Type B pancreatic cell (in vitro differentiated cells): ENCODE measurements at regions not wholly inside any gene's neighbourhood (a gene's known extent, or its start where the extent isn't known, plus 50 kb on each side); places are given as distances from the start of the nearest gene placed in this dataset.
A peak's percentile ranks its signal among the peaks of the same experiment; 100 is the strongest.

Source experiments
- DNase-seq: peaks from one replicate; pipeline ENCODE4 v3.0.0; 2021; ENCODE audit warnings: mixed read lengths; ENCODE audit not compliant: unreplicated experiment; ENCODE audit errors: extremely low spot score
- H3K27ac Mint-ChIP-seq: 2 replicates; pipeline ENCODE4 v1.8.0; 2021; ENCODE audit warnings: mild to moderate bottlenecking, mixed read lengths
- H3K27me3 Mint-ChIP-seq: 2 replicates; pipeline ENCODE4 v1.8.0; 2021; ENCODE audit warnings: mixed read lengths
- H3K36me3 Mint-ChIP-seq: 2 replicates; pipeline ENCODE4 v1.8.0; 2021; ENCODE audit warnings: mixed read lengths
- H3K4me1 Mint-ChIP-seq: one replicate; pipeline ENCODE4 v1.8.0; 2021; ENCODE audit warnings: mixed read lengths; ENCODE audit not compliant: unreplicated experiment
- H3K4me3 Mint-ChIP-seq: 2 replicates; pipeline ENCODE4 v1.8.0; 2021; ENCODE audit warnings: mild to moderate bottlenecking, mixed read lengths
- H3K9me3 Mint-ChIP-seq: 2 replicates; pipeline ENCODE4 v1.8.0; 2021; ENCODE audit warnings: mixed read lengths
- CTCF ChIP-seq: fragments of 200-600 bp; sonication (generic); conservative IDR thresholded peaks from 2 replicates; pipeline ENCODE4 v1.5.0; 2021; ENCODE audit warnings: antibody characterized with exemption, mild to moderate bottlenecking

- Mint-ChIP-seq H3K27me3 (no peaks in the 10 kb centered on the region), H3K27ac (no peak overlapping the region), H3K4me3 (no peak overlapping the region), H3K4me1 (peaks cover 16% of the 10 kb centered on the region), H3K9me3 (no peaks in the 10 kb centered on the region), H3K36me3 (no peaks in the 10 kb centered on the region)
- no peak for DNase-seq
- no peak for TF ChIP-seq CTCF
These were observed 538.1 kb upstream of the MEF2C start for GRCh38 chr5:89421035-89421434.

GRCh38 chr5:89418407-89419085 is 535.6 kb upstream of the MEF2C start:
- TF ChIP-seq CTCF = no peak
- peaks cover 16% of the 10 kb centered on the region for H3K4me1 Mint-ChIP-seq
- no peaks in the 10 kb centered on the region for H3K27me3 Mint-ChIP-seq
- H3K27ac Mint-ChIP-seq = no peak overlapping the region
- H3K4me3 Mint-ChIP-seq = no peak overlapping the region
- DNase-seq = no peak
- no peaks in the 10 kb centered on the region for H3K9me3 Mint-ChIP-seq
- H3K36me3 Mint-ChIP-seq = no peaks in the 10 kb centered on the region

GRCh38 chr5:89417990-89418389 is 535.0 kb upstream of the MEF2C start:
- peak; percentile 15 for TF ChIP-seq CTCF
- DNase-seq = no peak
- H3K27ac Mint-ChIP-seq = no peak overlapping the region
- H3K27me3 Mint-ChIP-seq = no peaks in the 10 kb centered on the region
- peaks cover 16% of the 10 kb centered on the region for H3K4me1 Mint-ChIP-seq
- H3K4me3 Mint-ChIP-seq = no peak overlapping the region
- no peaks in the 10 kb centered on the region for H3K9me3 Mint-ChIP-seq
- H3K36me3 Mint-ChIP-seq = no peaks in the 10 kb centered on the region

- Mint-ChIP-seq H3K27me3 (no peaks in the 10 kb centered on the region), H3K9me3 (no peaks in the 10 kb centered on the region), H3K4me1 (peaks cover 16% of the 10 kb centered on the region), H3K27ac (no peak overlapping the region), H3K36me3 (no peaks in the 10 kb centered on the region), H3K4me3 (no peak overlapping the region)
- TF ChIP-seq CTCF = no peak
- DNase-seq = no peak
These were observed 534.5 kb upstream of the MEF2C start for GRCh38 chr5:89417515-89417914.

- Mint-ChIP-seq H3K27me3 (no peaks in the 10 kb centered on the region), H3K4me1 (no peaks in the 10 kb centered on the region), H3K9me3 (no peaks in the 10 kb centered on the region), H3K4me3 (no peak overlapping the region), H3K27ac (no peak overlapping the region), H3K36me3 (no peaks in the 10 kb centered on the region)
- no peak for TF ChIP-seq CTCF
- DNase-seq = no peak
These were observed 528.9 kb upstream of the MEF2C start for GRCh38 chr5:89411891-89412290.

GRCh38 chr5:89407054-89407453 is 524.1 kb upstream of the MEF2C start:
- Mint-ChIP-seq H3K4me1 (no peaks in the 10 kb centered on the region), H3K36me3 (no peaks in the 10 kb centered on the region), H3K4me3 (no peak overlapping the region), H3K27me3 (no peaks in the 10 kb centered on the region), H3K9me3 (no peaks in the 10 kb centered on the region), H3K27ac (no peak overlapping the region)
- no peak for TF ChIP-seq CTCF
- no peak for DNase-seq
